B cell (primary cell): ENCODE measurements at regions not wholly inside any gene's neighbourhood (a gene's known extent, or its start where the extent isn't known, plus 50 kb on each side); places are given as distances from the start of the nearest gene placed in this dataset.

ENCODE experiments used
- ATAC-seq: fragments of 200-7000 bp; cut with Tn5 transposase; one replicate; pipeline ENCODE4 v1.10.0; 2021; ENCODE audit warnings: low read depth, mild to moderate bottlenecking, moderate number of reproducible peaks, moderate library complexity
- CTCF ChIA-PET: fragments of 350-600 bp; sonication (Branson Sonifier 250); formaldehyde crosslinking; loops from one replicate; lab custom pipeline; 2021; ENCODE audit warnings: antibody characterized with exemption, inconsistent platforms; lab: Charles Lee
- POLR2A ChIA-PET: fragments of 350-600 bp; sonication (Branson Sonifier 250); formaldehyde crosslinking; loops from one replicate; lab custom pipeline; 2021; ENCODE audit warnings: antibody characterized with exemption; lab: Charles Lee
- DNase-seq: peaks from one replicate; pipeline ENCODE4 v3.0.0; 2013
- H2AFZ ChIP-seq: 2 replicates; pipeline ENCODE4 v1.6.1; 2012; ENCODE audit warnings: mild to moderate bottlenecking, low read depth, low read length; ENCODE audit not compliant: insufficient read depth, poor library complexity, severe bottlenecking
- H3K27ac ChIP-seq, 2 donors: 1 replicate in 1 of 2; 2 replicates in 1 of 2; pipeline ENCODE4 v1.5.1; 2012 to 2013; ENCODE audit warnings: low read length in 2 of 2, mild to moderate bottlenecking in 2 of 2, moderate library complexity in 1 of 2
- H3K27me3 ChIP-seq, 4 experiments: fragments of 200-600 bp in 1 of 4; sonication (generic) in 1 of 4; replicated peaks in 1 of 4; 1 replicate in 2 of 4; 2 replicates in 2 of 4; pipeline versions ENCODE4 v1.6.1 to v1.7.0; 2013 to 2016; ENCODE audit warnings: low read length in 3 of 4, mild to moderate bottlenecking in 2 of 4, mixed read lengths in 1 of 4, moderate library complexity in 1 of 4; ENCODE audit not compliant: insufficient read depth in 4 of 4, control insufficient read depth in 3 of 4; ENCODE audit errors: control extremely low read depth in 1 of 4
- H3K36me3 ChIP-seq, 2 experiments: replicated peaks in 1 of 2; 1 replicate in 1 of 2; 2 replicates in 1 of 2; pipeline versions ENCODE4 v1.6.1 to v1.7.1; 2013; ENCODE audit warnings: low read length in 1 of 2; ENCODE audit not compliant: insufficient read depth in 2 of 2, control insufficient read depth in 1 of 2; ENCODE audit errors: control extremely low read depth in 1 of 2, extremely low read depth in 1 of 2
- H3K4me1 ChIP-seq, 2 donors: fragments of 200-600 bp in 1 of 2; sonication (generic) in 1 of 2; 1 replicate in 1 of 2; 2 replicates in 1 of 2; pipeline versions ENCODE4 v1.5.1 to v1.6.1; 2013 to 2017; ENCODE audit warnings: low read length in 2 of 2; ENCODE audit not compliant: control insufficient read depth in 2 of 2, insufficient read depth in 2 of 2
- H3K4me2 ChIP-seq: replicated peaks from 2 replicates; pipeline ENCODE3; 2012; ENCODE audit warnings: mild to moderate bottlenecking, low read depth, low read length; ENCODE audit not compliant: poor library complexity, severe bottlenecking
- H3K4me3 ChIP-seq, 5 experiments: fragments of 200-600 bp in 1 of 5; sonication (generic) in 1 of 5; 1 replicate in 3 of 5; 2 replicates in 2 of 5; pipeline versions ENCODE4 v1.5.1 to v1.7.0; 2011 to 2016; ENCODE audit warnings: low read length in 4 of 5, mild to moderate bottlenecking in 4 of 5, low read depth in 2 of 5, control low read depth in 1 of 5, moderate library complexity in 1 of 5; ENCODE audit not compliant: insufficient read depth in 1 of 5; ENCODE audit errors: control extremely low read depth in 1 of 5, extremely low read depth in 1 of 5
- H3K79me2 ChIP-seq: fragments of 200-600 bp; sonication (generic); one replicate; pipeline ENCODE4 v1.6.0; 2016; ENCODE audit warnings: low read length; ENCODE audit not compliant: control insufficient read depth, insufficient read depth
- H3K9ac ChIP-seq: fragments of 200-600 bp; sonication (generic); 2 replicates; pipeline ENCODE4 v1.6.1; 2017; ENCODE audit warnings: mild to moderate bottlenecking, low read length, moderate library complexity
- H3K9me3 ChIP-seq, 3 donors: one replicate each; pipeline versions ENCODE4 v1.6.1 to v1.7.1; 2013; ENCODE audit warnings: low read length in 2 of 3; ENCODE audit not compliant: control insufficient read depth in 2 of 3, insufficient read depth in 1 of 3; ENCODE audit errors: control extremely low read depth in 1 of 3
- H4K20me1 ChIP-seq: 2 replicates; pipeline ENCODE4 v1.6.0; 2012; ENCODE audit warnings: mild to moderate bottlenecking, low read length; ENCODE audit not compliant: insufficient read depth, control insufficient read depth, poor library complexity, severe bottlenecking
- H3K27ac Mint-ChIP-seq: one replicate; pipeline ENCODE4 v1.8.0; 2021; ENCODE audit warnings: mixed read lengths
- H3K27me3 Mint-ChIP-seq: one replicate; pipeline ENCODE4 v1.8.0; 2021; ENCODE audit warnings: mixed read lengths
- H3K4me1 Mint-ChIP-seq: one replicate; pipeline ENCODE4 v1.8.0; 2021; ENCODE audit warnings: mixed read lengths
- H3K4me3 Mint-ChIP-seq: one replicate; pipeline ENCODE4 v1.8.0; 2021; ENCODE audit warnings: mixed read lengths
- H3K9me3 Mint-ChIP-seq: one replicate; pipeline ENCODE4 v1.8.0; 2022; ENCODE audit warnings: mixed read lengths; ENCODE audit not compliant: insufficient read depth
- EZH2 ChIP-seq: IDR thresholded peaks from 2 replicates; pipeline ENCODE4 v1.6.1; 2012; ENCODE audit warnings: borderline replicate concordance, low read depth, mild to moderate bottlenecking, moderate library complexity, low read length; ENCODE audit not compliant: insufficient read depth, poor library complexity, severe bottlenecking
- WGBS: methylation state at CpG from one replicate; pipeline ENCODE4 v1.1.5; 2013; ENCODE audit warnings: missing lambda C conversion rate; ENCODE audit not compliant: insufficient coverage; 5-methylcytosine and 5-hydroxymethylcytosine counted together
- intact Hi-C: fragments of 100-400 bp; cut with micrococcal nuclease; formaldehyde crosslinking; loops from one replicate; pipeline ENCODE4 v1.10.0; 2022
- TF ChIP-seq, protein P1 (sequence below): fragments of 200-600 bp; IDR thresholded peaks from one replicate; pipeline ENCODE4 v1.8.0; 2022; ENCODE audit warnings: antibody characterized with exemption, mild to moderate bottlenecking

DNA sequence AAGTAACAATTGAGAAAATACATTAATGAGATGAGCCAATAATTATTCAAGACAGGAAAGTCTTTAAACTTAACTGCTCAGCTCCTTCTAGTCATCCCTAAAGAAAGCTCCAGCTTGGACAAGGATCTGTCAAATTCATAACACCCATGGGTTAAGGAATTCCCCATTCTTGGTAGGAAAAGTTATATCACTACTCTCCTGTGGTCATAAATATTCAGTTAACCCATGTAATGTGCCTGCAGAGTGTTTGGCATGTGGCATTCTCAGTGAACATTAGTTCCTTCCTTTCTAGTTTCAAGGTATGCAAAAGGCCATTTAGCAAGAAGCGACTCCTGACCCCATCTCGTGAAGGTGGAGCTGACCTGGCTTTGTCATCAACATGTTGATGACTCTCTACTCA lies 76.7 kb upstream of the VCAM1 start:
- WGBS = no CpG with 5 or more reads among the region's 2 CpGs
- peaks cover 11% of the 10 kb centered on the region for H3K27me3 Mint-ChIP-seq
- H3K4me2 ChIP-seq = no peak overlapping the region
- H3K27me3 ChIP-seq = peaks cover 0 to 5% (median 0%) of the 10 kb centered on the region in 4 experiments
- ATAC-seq (no peak), DNase-seq (no peak)
- no peak overlapping the region for H3K4me3 ChIP-seq
- no peaks in the 10 kb centered on the region for H3K79me2 ChIP-seq
- no peak overlapping the region for H3K27ac ChIP-seq
- no peak overlapping the region for H3K27ac Mint-ChIP-seq
- no peaks in the 10 kb centered on the region for H3K4me1 ChIP-seq
- H4K20me1 ChIP-seq = no peaks in the 10 kb centered on the region
- H3K36me3 ChIP-seq = no peaks in the 10 kb centered on the region
- intact Hi-C loops = no loop called here
- no peak overlapping the region for H3K9ac ChIP-seq
- peaks cover 0 to 14% (median 0%) of the 10 kb centered on the region in 3 donors for H3K9me3 ChIP-seq
- no peaks in the 10 kb centered on the region for H3K4me1 Mint-ChIP-seq
- TF ChIP-seq, protein P1, sequence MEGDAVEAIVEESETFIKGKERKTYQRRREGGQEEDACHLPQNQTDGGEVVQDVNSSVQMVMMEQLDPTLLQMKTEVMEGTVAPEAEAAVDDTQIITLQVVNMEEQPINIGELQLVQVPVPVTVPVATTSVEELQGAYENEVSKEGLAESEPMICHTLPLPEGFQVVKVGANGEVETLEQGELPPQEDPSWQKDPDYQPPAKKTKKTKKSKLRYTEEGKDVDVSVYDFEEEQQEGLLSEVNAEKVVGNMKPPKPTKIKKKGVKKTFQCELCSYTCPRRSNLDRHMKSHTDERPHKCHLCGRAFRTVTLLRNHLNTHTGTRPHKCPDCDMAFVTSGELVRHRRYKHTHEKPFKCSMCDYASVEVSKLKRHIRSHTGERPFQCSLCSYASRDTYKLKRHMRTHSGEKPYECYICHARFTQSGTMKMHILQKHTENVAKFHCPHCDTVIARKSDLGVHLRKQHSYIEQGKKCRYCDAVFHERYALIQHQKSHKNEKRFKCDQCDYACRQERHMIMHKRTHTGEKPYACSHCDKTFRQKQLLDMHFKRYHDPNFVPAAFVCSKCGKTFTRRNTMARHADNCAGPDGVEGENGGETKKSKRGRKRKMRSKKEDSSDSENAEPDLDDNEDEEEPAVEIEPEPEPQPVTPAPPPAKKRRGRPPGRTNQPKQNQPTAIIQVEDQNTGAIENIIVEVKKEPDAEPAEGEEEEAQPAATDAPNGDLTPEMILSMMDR = no peak
- TF ChIP-seq EZH2 = no peak
- CTCF ChIA-PET = no interaction called here
- POLR2A ChIA-PET = no interaction called here
- no peak overlapping the region for H2AFZ ChIP-seq
- peaks cover 2% of the 10 kb centered on the region for H3K9me3 Mint-ChIP-seq
- H3K4me3 Mint-ChIP-seq = no peak overlapping the region

DNA sequence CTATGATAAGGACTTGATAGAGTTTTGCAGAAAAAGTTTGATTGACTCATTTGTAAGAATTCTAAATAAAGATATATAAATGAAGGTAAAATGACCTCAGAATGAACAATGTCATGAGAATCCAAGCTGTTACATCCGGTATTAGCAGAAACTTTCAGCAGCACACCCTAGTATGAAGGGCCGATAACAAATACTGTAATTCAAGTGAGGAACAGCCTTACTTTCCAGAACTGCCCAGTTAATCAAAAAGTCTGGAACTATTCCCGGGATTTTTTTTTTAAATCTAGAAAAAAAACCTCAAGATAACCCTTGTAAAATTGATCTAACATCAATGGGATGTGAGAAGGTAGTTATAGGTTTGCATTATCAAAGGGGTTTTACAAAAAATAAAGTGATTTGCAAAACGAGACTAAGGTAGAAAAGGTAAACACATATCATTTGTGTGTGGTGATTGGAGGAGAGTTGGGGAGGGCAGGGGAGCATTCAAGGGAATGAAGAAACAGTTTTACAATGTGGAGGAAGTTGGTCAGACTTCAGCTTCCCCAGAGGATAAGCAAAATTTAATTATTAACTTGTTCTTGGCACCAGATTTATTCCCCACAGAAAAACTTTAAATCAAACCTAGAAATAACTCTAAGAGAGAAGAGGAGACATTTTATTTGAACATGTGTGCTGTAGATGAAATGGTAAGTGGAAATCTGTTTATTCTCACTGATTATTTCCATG lies 75.9 kb upstream of the VCAM1 start:
- no peak overlapping the region for H2AFZ ChIP-seq
- no peak overlapping the region for H3K9ac ChIP-seq
- H3K79me2 ChIP-seq = no peaks in the 10 kb centered on the region
- whole genome bisulfite sequencing = 82% methylated on average over 2 of the region's 4 CpGs
- no peak overlapping the region for H3K4me2 ChIP-seq
- Mint-ChIP-seq H3K4me3 (no peak overlapping the region), H3K9me3 (peaks cover 6% of the 10 kb centered on the region), H3K4me1 (no peaks in the 10 kb centered on the region), H3K27me3 (peaks cover 10% of the 10 kb centered on the region), H3K27ac (no peak overlapping the region)
- no peaks in the 10 kb centered on the region for H3K36me3 ChIP-seq
- ATAC-seq (no peak), DNase-seq (no peak)
- H3K4me3 ChIP-seq = no peak overlapping the region
- intact Hi-C loops = no loop called here
- H4K20me1 ChIP-seq = no peaks in the 10 kb centered on the region
- no peak for TF ChIP-seq EZH2
- TF ChIP-seq, protein P1 = no peak
- ChIA-PET CTCF (no interaction called here), POLR2A (no interaction called here)
- no peak overlapping the region for H3K27ac ChIP-seq
- H3K9me3 ChIP-seq = peaks cover 0 to 13% (median 0%) of the 10 kb centered on the region in 3 donors
- H3K27me3 ChIP-seq = peaks cover 0 to 7% (median 0%) of the 10 kb centered on the region in 4 experiments
- H3K4me1 ChIP-seq = no peaks in the 10 kb centered on the region
